K562 (cell line): ENCODE measurements at regions not wholly inside any gene's neighbourhood (a gene's known extent, or its start where the extent isn't known, plus 50 kb on each side); places are given as distances from the start of the nearest gene placed in this dataset.

Source experiments
- ATAC-seq: fragments of 200-7000 bp; cut with Tn5 transposase; 3 replicates; pipeline ENCODE4 v1.9.1; 2020; ENCODE audit warnings: moderate library complexity
- BruUV-seq: library from RNA; stranded (reverse); fragments of 400-500 nt; replicated peaks from 2 replicates; lab custom pipeline; 2021; lab: Mats Ljungman, UMichigan
- CTCF ChIA-PET: fragments of 300-600 bp; formaldehyde crosslinking; extraction: SDS; loops from one replicate; lab custom pipeline; 2021; ENCODE audit warnings: low intra/inter-chr PET ratio; lab: Yijun Ruan, JAX
- POLR2A ChIA-PET: fragments of 300-600, 350-650 bp; sonication (Branson Sonifier 250); formaldehyde crosslinking; extraction: SDS; loops from one replicate; lab custom pipeline; 2021; ENCODE audit warnings: antibody characterized with exemption, inconsistent platforms; lab: Yijun Ruan, JAX
- DNase-seq, 4 experiments: peaks; one replicate each; pipeline versions ENCODE4 v3.0.0 to v3.0.0-alpha.2; 2011 to 2018; ENCODE audit warnings: low spot score in 3 of 4, mixed read lengths in 3 of 4; ENCODE audit errors: extremely low read depth in 1 of 4
- FAIRE-seq: peaks from 2 replicates; lab custom pipeline; 2011; peaks lifted over from hg19 to GRCh38; lab: Jason Lieb, UNC
- H2AFZ ChIP-seq: 2 replicates; pipeline ENCODE4 v1.6.0; 2011; ENCODE audit warnings: low read depth, low read length, control low read depth, inconsistent platforms
- H3K27ac ChIP-seq: fragments of 200-600 bp; 3 replicates; pipeline ENCODE4 v1.8.0; 2011; ENCODE audit warnings: low read depth, mild to moderate bottlenecking, control low read depth, inconsistent platforms, low read length, moderate library complexity, mixed read lengths; ENCODE audit errors: extremely low read depth
- H3K27me3 ChIP-seq, 2 experiments: fragments of 300-600 bp in 1 of 2; 2 replicates in 1 of 2; 3 replicates in 1 of 2; pipeline versions ENCODE4 v1.6.0 to v1.8.0; 2011; ENCODE audit warnings: inconsistent platforms in 2 of 2, low read length in 2 of 2, mild to moderate bottlenecking in 1 of 2, mixed read lengths in 1 of 2, moderate library complexity in 1 of 2; ENCODE audit not compliant: control insufficient read depth in 2 of 2, insufficient read depth in 2 of 2
- H3K36me3 ChIP-seq: fragments of 300-600 bp; 3 replicates; pipeline ENCODE4 v1.8.0; 2011; ENCODE audit warnings: mild to moderate bottlenecking, low read length, inconsistent platforms; ENCODE audit not compliant: control insufficient read depth, insufficient read depth
- H3K4me1 ChIP-seq, 2 experiments: fragments of 200-600 bp in 1 of 2; replicated peaks in 1 of 2; 2 replicates in 1 of 2; 3 replicates in 1 of 2; pipeline versions ENCODE4 v1.5.1 to v1.8.0; 2011; ENCODE audit warnings: inconsistent platforms in 2 of 2, low read length in 2 of 2, mild to moderate bottlenecking in 1 of 2, mixed read lengths in 1 of 2, moderate library complexity in 1 of 2; ENCODE audit not compliant: control insufficient read depth in 2 of 2, insufficient read depth in 2 of 2
- H3K4me2 ChIP-seq: 2 replicates; pipeline ENCODE4 v1.6.1; 2011; ENCODE audit warnings: low read length, control low read depth, inconsistent platforms, mixed read lengths; ENCODE audit not compliant: insufficient read depth
- H3K4me3 ChIP-seq: fragments of 200-600 bp; sonication (generic), shearing (Covaris generic); 2 replicates; pipeline ENCODE4 v1.5.1; 2016; ENCODE audit warnings: control low read depth, inconsistent platforms
- H3K79me2 ChIP-seq: fragments of 200-600 bp; 3 replicates; pipeline ENCODE4 v1.8.0; 2011; ENCODE audit warnings: low read length, inconsistent platforms; ENCODE audit not compliant: control insufficient read depth, insufficient read depth
- H3K9ac ChIP-seq, 2 experiments: 2 replicates each; pipeline versions ENCODE4 v1.6.0 to v1.6.1; 2011; ENCODE audit warnings: low read depth in 2 of 2, low read length in 2 of 2, control low read depth in 1 of 2, inconsistent platforms in 1 of 2, mild to moderate bottlenecking in 1 of 2, mixed read lengths in 1 of 2; ENCODE audit not compliant: insufficient read depth in 1 of 2
- H3K9me1 ChIP-seq: one replicate; pipeline ENCODE4 v1.6.0; 2011; ENCODE audit warnings: inconsistent platforms, mild to moderate bottlenecking, low read length, moderate library complexity; ENCODE audit not compliant: control insufficient read depth, insufficient read depth
- H3K9me3 ChIP-seq: replicated peaks from 2 replicates; pipeline ENCODE4 v1.5.1; 2011; ENCODE audit warnings: low read depth, low read length, inconsistent platforms; ENCODE audit not compliant: control insufficient read depth, insufficient read depth
- H4K20me1 ChIP-seq: replicated peaks from 2 replicates; pipeline ENCODE4 v1.6.1; 2011; ENCODE audit warnings: low read length, inconsistent platforms, mixed read lengths; ENCODE audit not compliant: control insufficient read depth, insufficient read depth
- ARHGAP35 ChIP-seq: fragments of 450-650 bp; IDR thresholded peaks from 2 replicates; pipeline ENCODE4 v1.6.1; 2018; ENCODE audit not compliant: partially characterized antibody
- CBX1 ChIP-seq: sonication (generic); IDR thresholded peaks from 2 replicates; pipeline ENCODE4 v1.6.1; 2016; ENCODE audit warnings: antibody characterized with exemption, low read depth, mild to moderate bottlenecking
- DMBX1 ChIP-seq: fragments of 250-450 bp; sonication (Bioruptor Pico); IDR thresholded peaks from 2 replicates; pipeline ENCODE4 v1.8.0; 2022; ENCODE audit warnings: inconsistent platforms, mild to moderate bottlenecking, moderate library complexity, borderline replicate concordance
- HNRNPLL ChIP-seq: fragments of 200-400 bp; formaldehyde crosslinking; IDR thresholded peaks from 2 replicates; pipeline ENCODE4 v1.6.1; 2017; ENCODE audit warnings: low read length, low read depth, mild to moderate bottlenecking; ENCODE audit not compliant: poor library complexity, severe bottlenecking
- KAT2B ChIP-seq: IDR thresholded peaks from one replicate; pipeline ENCODE4 v1.6.1; 2012; ENCODE audit warnings: low read depth, mild to moderate bottlenecking, control low read depth, inconsistent platforms, low read length, moderate library complexity
- LCOR ChIP-seq: sonication (generic); formaldehyde crosslinking; IDR thresholded peaks from 2 replicates; pipeline ENCODE4 v1.8.0; 2022; ENCODE audit warnings: mild to moderate bottlenecking, missing genetic modification reagents
- POLR2AphosphoS2 ChIP-seq: IDR thresholded peaks from 2 replicates; pipeline ENCODE4 v1.6.1; 2012; ENCODE audit warnings: low read length, improper control_type of control experiment
- POLR2H ChIP-seq: IDR thresholded peaks from 2 replicates; pipeline ENCODE4 v1.6.1; 2016; ENCODE audit warnings: missing genetic modification characterization, low read depth, mild to moderate bottlenecking, control low read depth, missing compliant biosample characterization, moderate library complexity
- POLR3G ChIP-seq: IDR thresholded peaks from 2 replicates; pipeline ENCODE4 v1.6.1; 2011; ENCODE audit not compliant: insufficient read length, insufficient replicate concordance; ENCODE audit errors: extremely low read depth
- PRPF4 ChIP-seq: fragments of 200-400 bp; formaldehyde crosslinking; IDR thresholded peaks from one replicate; pipeline ENCODE4 v1.6.1; 2017; ENCODE audit warnings: low read length, low read depth, mild to moderate bottlenecking; ENCODE audit not compliant: insufficient read depth, poor library complexity, severe bottlenecking
- RCOR1 ChIP-seq, 2 experiments: IDR thresholded peaks; 2 replicates each; pipeline ENCODE4 v1.6.1; 2012; ENCODE audit warnings: low read depth in 2 of 2, low read length in 2 of 2, borderline replicate concordance in 1 of 2, improper control_type of control experiment in 1 of 2
- RFX1 ChIP-seq: fragments of 450-650 bp; IDR thresholded peaks from 2 replicates; pipeline ENCODE4 v1.6.1; 2016; ENCODE audit warnings: mild to moderate bottlenecking, moderate library complexity
- TGIF2 ChIP-seq: sonication (generic); formaldehyde crosslinking; IDR thresholded peaks from 2 replicates; pipeline ENCODE4 v1.8.1; 2022; ENCODE audit warnings: mild to moderate bottlenecking, missing genetic modification reagents, moderate library complexity
- XRCC3 ChIP-seq: fragments of 450-650 bp; IDR thresholded peaks from 2 replicates; pipeline ENCODE4 v1.6.1; 2017; ENCODE audit warnings: mild to moderate bottlenecking, moderate library complexity
- ZNF384 ChIP-seq: IDR thresholded peaks from 2 replicates; pipeline ENCODE4 v1.6.1; 2012; ENCODE audit warnings: low read depth, low read length, improper control_type of control experiment
- WGBS: fragments of 100-300 bp; shearing (Covaris generic); methylation state at CpG from one replicate; pipeline ENCODE4 v1.1.6; 2016; ENCODE audit warnings: low coverage, mixed read lengths; ENCODE audit not compliant: insufficient coverage; ENCODE audit errors: missing lambda C conversion rate; 5-methylcytosine and 5-hydroxymethylcytosine counted together
- in situ Hi-C: fragments of 300-500 bp; cut with MboI; formaldehyde crosslinking; loops from 4 replicates; pipeline ENCODE4 v1.15.0; 2018; ENCODE audit warnings: inconsistent platforms, mixed read lengths
- intact Hi-C: fragments of 100-400 bp; cut with micrococcal nuclease; formaldehyde crosslinking; loops from 2 replicates; pipeline ENCODE4 v1.14.2; 2022

DNA sequence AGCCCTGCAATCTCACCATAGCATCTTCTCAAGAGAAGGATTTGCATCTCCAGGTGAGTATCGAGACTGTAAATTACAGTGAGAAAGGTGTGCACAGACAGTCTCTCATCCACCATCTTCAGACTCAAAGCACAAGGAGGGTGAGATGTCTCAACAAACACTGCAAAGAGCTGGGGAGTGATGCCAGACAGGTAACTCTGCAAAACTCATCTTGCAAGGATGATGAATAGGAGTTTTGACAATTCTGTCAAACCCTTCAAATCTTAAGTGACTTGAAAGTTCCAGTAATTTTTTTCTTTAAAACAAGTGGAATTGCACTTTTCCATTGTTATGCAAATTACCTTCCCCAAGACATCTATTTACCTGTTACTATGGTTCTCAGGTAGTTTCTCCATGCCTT is 277.2 kb upstream of the VCX3A start:
- no peak for FAIRE-seq
- Histone ChIP-seq H2AFZ (no peak overlapping the region), H3K9me1 (no peaks in the 10 kb centered on the region), H3K9ac (no peak overlapping the region), H3K9me3 (0 out of 2 replicates have a peak, but pooled peaks cover 2% of the 10 kb centered on the region), H3K4me3 (no peak overlapping the region), H3K27me3 (no peaks in the 10 kb centered on the region), H3K36me3 (no peaks in the 10 kb centered on the region), H3K4me1 (no peaks in the 10 kb centered on the region), H3K79me2 (no peaks in the 10 kb centered on the region), H3K4me2 (no peak overlapping the region), H3K27ac (no peak overlapping the region), H4K20me1 (no peaks in the 10 kb centered on the region)
- no peak for TF ChIP-seq POLR3G
- no peak for TF ChIP-seq RFX1
- intact Hi-C loops = no loop called here
- in situ Hi-C loops = no loop called here
- WGBS = 0% methylated on average over 1 of the region's 1 CpG
- DNase-seq = no peak
- BruUV-seq = no TSS peak
- POLR2A ChIA-PET = no interaction called here
- CTCF ChIA-PET = no interaction called here
- no peak for ATAC-seq

DNA sequence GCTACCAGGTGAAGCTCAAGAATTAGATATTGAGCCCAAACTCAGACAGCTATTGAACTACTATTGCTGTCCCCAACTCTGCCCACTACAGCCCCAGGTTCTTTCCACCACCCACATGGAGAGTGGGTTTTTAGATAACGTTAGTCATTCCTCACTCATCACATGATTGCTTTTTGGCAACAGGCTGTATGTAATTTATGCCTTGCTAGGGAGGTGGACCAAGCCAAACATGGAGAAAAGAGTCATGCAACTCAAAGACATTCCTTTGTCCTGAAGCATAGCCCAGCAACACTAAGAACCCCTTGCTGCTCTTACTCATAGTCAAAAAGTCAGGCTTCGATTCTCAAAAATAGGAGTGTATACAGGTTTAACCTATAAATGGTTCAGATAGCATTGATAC is 275.9 kb upstream of the VCX3A start:
- H3K9ac ChIP-seq = no peak overlapping the region
- no peak overlapping the region for H3K4me2 ChIP-seq
- no peaks in the 10 kb centered on the region for H3K4me1 ChIP-seq
- no peaks in the 10 kb centered on the region for H3K79me2 ChIP-seq
- H3K27ac ChIP-seq = no peak overlapping the region
- H4K20me1 ChIP-seq = no peaks in the 10 kb centered on the region
- 0 out of 2 replicates have a peak, but pooled peaks cover 2% of the 10 kb centered on the region for H3K9me3 ChIP-seq
- no peak for ATAC-seq
- POLR2A ChIA-PET = no interaction called here
- in situ Hi-C loops = no loop called here
- intact Hi-C loops = no loop called here
- no peak overlapping the region for H3K4me3 ChIP-seq
- H3K9me1 ChIP-seq = no peaks in the 10 kb centered on the region
- CTCF ChIA-PET = no interaction called here
- H2AFZ ChIP-seq = no peak overlapping the region
- H3K36me3 ChIP-seq = no peaks in the 10 kb centered on the region
- 0% methylated on average over 2 of the region's 2 CpGs for WGBS
- no peaks in the 10 kb centered on the region for H3K27me3 ChIP-seq
- no peak for DNase-seq
- no peak for FAIRE-seq
- BruUV-seq = no TSS peak
- TF ChIP-seq KAT2B (no peak), ARHGAP35 (no peak), ZNF384 (no peak), DMBX1 (CRISPR knock-in tag) (no peak), HNRNPLL (no peak), POLR2AphosphoS2 (no peak), LCOR (no peak), CBX1 (no peak), RCOR1 (IDR thresholded peaks at IDR 0.05; ENCODE audit: borderline replicate concordance in 1 of 2, low read depth in 2 of 2, low read length in 2 of 2) (no peak), PRPF4 (no peak), XRCC3 (no peak), TGIF2 (CRISPR knock-in tag) (no peak), POLR2H (tag) (no peak)
